Upper lobe of right lung (tissue), 1 donor: ENCODE measurements at regions not wholly inside any gene's neighbourhood (a gene's known extent, or its start where the extent isn't known, plus 50 kb on each side); places are given as distances from the start of the nearest gene placed in this dataset.
"Not testable (repeated sequence)": the region's sequence is repeated elsewhere in the genome, so short reads cannot be mapped to it uniquely, and the experiment has no call there.

ENCODE experiments used
- ATAC-seq: fragments of 200-7000 bp; cut with Tn5 transposase; one replicate; pipeline ENCODE4 v1.9.1; 2020; ENCODE audit warnings: mild to moderate bottlenecking, moderate library complexity
- DNase-seq: peaks from one replicate; pipeline ENCODE4 v3.0.0-alpha.2; 2020
- H3K27ac ChIP-seq: fragments of 200-600 bp; one replicate; pipeline ENCODE4 v1.8.0; 2022
- H3K27me3 ChIP-seq: fragments of 200-600 bp; one replicate; pipeline ENCODE4 v1.8.0; 2022; ENCODE audit warnings: mild to moderate bottlenecking
- H3K36me3 ChIP-seq: fragments of 200-600 bp; one replicate; pipeline ENCODE4 v1.8.0; 2022
- H3K4me1 ChIP-seq: fragments of 200-600 bp; one replicate; pipeline ENCODE4 v1.8.0; 2022
- H3K4me3 ChIP-seq: fragments of 200-600 bp; one replicate; pipeline ENCODE4 v1.8.0; 2022; ENCODE audit warnings: mild to moderate bottlenecking
- H3K9me3 ChIP-seq: fragments of 200-600 bp; one replicate; pipeline ENCODE4 v1.8.0; 2022
- intact Hi-C: fragments of 100-400 bp; cut with DNase I; formaldehyde crosslinking; loops from one replicate; pipeline ENCODE4 v1.11.0; 2022
- TF ChIP-seq, protein P1 (sequence below): fragments of 200-600 bp; IDR thresholded peaks from one replicate; pipeline ENCODE4 v1.8.0; 2022; ENCODE audit warnings: antibody characterized with exemption
- donor health status: DM: no; HTN: yes; CAD: no; lungs with severe emphysema.

DNA sequence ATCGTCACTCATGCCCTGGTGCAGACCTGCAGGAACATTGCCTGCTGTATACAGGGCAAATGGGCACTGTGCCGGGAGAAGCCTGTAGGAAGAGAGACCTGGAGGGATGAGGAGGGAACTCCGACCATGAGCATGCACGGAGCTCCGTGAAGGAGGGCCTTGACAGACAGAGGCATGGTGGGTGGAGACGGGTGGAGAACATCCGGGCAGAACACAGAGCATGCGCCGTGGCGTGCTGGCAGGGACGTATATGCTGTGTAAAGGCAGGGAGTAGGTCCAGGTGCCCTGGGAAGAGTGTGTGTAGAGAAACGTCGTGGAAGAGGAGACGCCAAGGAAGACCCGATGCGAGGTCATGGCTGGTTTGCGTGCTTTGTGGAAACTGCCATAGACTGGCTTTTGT lies 133.0 kb upstream of the FAN1 start:
- H3K36me3 ChIP-seq = no peaks in the 10 kb centered on the region
- H3K4me1 ChIP-seq = no peaks in the 10 kb centered on the region
- intact Hi-C loops = no loop called here
- no peak for DNase-seq
- no peak overlapping the region for H3K27ac ChIP-seq
- no peaks in the 10 kb centered on the region for H3K9me3 ChIP-seq
- H3K4me3 ChIP-seq = no peak overlapping the region
- no peak for ATAC-seq
- H3K27me3 ChIP-seq = no peaks in the 10 kb centered on the region
- TF ChIP-seq, protein P1, sequence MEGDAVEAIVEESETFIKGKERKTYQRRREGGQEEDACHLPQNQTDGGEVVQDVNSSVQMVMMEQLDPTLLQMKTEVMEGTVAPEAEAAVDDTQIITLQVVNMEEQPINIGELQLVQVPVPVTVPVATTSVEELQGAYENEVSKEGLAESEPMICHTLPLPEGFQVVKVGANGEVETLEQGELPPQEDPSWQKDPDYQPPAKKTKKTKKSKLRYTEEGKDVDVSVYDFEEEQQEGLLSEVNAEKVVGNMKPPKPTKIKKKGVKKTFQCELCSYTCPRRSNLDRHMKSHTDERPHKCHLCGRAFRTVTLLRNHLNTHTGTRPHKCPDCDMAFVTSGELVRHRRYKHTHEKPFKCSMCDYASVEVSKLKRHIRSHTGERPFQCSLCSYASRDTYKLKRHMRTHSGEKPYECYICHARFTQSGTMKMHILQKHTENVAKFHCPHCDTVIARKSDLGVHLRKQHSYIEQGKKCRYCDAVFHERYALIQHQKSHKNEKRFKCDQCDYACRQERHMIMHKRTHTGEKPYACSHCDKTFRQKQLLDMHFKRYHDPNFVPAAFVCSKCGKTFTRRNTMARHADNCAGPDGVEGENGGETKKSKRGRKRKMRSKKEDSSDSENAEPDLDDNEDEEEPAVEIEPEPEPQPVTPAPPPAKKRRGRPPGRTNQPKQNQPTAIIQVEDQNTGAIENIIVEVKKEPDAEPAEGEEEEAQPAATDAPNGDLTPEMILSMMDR = no peak

DNA sequence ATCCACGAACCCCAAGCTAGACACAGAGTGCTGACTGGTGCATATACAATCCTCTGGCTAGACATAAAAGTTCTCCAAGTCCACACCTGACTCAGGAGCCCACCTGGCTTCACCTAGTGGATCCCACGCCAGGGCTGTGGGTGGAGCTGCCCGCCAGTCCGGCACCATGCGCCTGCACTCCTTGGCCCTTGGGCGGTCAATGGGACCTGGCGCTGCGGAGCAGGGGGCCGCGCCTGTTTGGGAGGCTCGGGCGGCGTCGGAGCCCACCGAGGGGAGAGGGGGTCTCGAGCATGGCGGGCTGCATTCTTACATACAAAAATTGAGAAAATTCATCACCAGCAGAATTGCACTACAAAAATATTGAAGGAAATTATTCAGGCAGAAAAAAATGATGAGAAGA lies 120.7 kb upstream of the FAN1 start:
- H3K36me3 ChIP-seq = no peaks in the 10 kb centered on the region
- H3K27ac ChIP-seq = no peak overlapping the region
- H3K27me3 ChIP-seq = no peaks in the 10 kb centered on the region
- TF ChIP-seq, protein P1 = no peak
- no peak overlapping the region for H3K4me3 ChIP-seq
- no peak for DNase-seq
- no peak for ATAC-seq
- intact Hi-C loops = no loop called here
- H3K4me1 ChIP-seq = no peaks in the 10 kb centered on the region
- no peaks in the 10 kb centered on the region for H3K9me3 ChIP-seq

DNA sequence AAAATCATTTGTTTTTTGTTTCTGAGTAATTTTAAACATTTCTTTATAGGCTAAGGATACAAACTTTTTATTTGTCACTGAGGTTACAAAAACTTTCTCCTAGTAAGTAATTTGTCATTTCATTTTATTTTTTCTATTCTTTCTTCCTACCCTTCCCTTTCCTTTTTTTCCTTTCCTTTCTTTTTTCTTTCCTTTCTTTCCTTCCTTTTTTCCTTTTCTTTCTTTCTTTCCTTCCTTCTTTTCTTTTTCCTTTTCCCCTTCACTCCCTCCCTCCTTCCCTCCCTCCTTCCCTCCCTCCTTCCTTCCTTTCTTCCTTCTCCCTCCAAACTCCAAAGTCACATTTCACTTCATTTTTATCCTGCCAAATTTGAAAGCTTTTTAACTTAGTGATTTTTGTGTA lies 115.1 kb upstream of the FAN1 start:
- H3K4me3 ChIP-seq = no peak overlapping the region
- H3K9me3 ChIP-seq = no peaks in the 10 kb centered on the region
- H3K27ac ChIP-seq = no peak overlapping the region
- ATAC-seq (no peak), DNase-seq (no peak)
- intact Hi-C loops = no loop called here
- H3K4me1 ChIP-seq = no peaks in the 10 kb centered on the region
- TF ChIP-seq, protein P1 = no peak
- no peaks in the 10 kb centered on the region for H3K36me3 ChIP-seq
- no peaks in the 10 kb centered on the region for H3K27me3 ChIP-seq

DNA sequence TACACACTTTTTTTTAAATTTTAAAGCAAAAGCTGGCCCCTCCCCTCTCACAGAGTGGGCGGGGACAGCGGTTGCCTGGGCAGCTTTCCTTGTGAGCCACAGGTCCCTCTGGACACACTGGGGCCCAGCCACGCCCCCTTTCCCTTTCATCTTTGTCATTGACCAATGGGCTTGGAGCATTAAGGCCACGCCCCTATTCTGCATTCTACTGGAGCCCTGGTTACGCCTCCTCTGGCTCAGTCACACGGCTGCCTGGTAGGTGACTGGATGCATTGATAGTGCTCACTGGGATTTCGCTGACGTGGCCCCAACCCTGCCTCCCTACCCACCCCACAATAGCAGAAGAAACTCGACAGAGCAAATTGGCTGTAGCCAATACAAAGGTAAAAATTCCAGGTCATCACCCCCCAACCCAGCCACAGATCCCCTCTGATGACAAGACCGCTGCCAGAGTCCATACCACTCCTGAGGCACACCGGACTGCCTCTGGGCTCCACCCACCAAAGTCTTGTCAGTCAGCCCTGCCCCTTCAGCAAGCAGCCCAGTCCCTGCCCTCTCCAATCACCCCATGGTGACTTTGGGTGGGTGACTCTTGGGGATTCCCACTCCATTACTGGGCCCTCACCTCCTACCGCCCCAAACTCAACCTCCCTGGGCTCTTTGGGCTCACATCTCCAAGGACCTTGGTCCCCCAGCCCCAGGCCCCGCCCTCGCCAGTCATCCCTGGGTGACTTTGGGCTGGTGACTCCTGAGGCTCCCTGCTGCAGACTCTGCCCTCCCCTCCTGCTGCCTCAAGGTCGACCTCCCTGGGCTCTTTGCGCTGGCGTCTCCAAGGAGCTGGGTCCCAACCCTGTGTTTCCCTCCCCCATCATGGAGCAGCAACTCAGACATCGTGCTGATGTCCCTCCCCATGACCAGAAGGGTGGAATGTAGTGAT lies 112.2 kb upstream of the FAN1 start:
- H3K27ac ChIP-seq = no peak overlapping the region
- H3K9me3 ChIP-seq = no peaks in the 10 kb centered on the region
- ATAC-seq (no peak), DNase-seq (no peak)
- no peaks in the 10 kb centered on the region for H3K36me3 ChIP-seq
- H3K4me3 ChIP-seq = no peak overlapping the region
- H3K27me3 ChIP-seq = no peaks in the 10 kb centered on the region
- intact Hi-C loops = no loop called here
- no peaks in the 10 kb centered on the region for H3K4me1 ChIP-seq
- TF ChIP-seq, protein P1 = no peak

DNA sequence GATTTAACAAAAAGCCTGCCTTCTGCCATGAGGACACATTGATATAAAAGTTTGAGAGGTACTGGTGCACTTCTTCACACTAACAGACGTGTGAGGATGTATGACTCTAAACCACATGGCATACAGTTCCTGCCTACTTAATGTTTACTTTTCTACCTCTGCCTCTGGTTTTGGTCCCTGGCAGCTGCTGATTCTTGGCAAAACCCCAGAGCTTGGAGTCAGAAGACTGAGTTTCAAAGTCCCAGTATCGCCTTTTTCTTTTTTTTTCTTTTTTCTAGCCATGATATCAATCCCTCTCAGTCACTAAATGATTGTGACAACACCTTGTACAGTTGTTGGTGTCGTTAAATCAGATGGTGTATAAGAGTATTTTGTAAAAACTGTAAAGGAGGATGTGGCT lies 110.9 kb upstream of the FAN1 start:
- intact Hi-C loops, H3K27me3 ChIP-seq, H3K9me3 ChIP-seq, H3K4me3 ChIP-seq, ATAC-seq, DNase-seq, H3K4me1 ChIP-seq, H3K36me3 ChIP-seq, H3K27ac ChIP-seq: not testable (repeated sequence)

DNA sequence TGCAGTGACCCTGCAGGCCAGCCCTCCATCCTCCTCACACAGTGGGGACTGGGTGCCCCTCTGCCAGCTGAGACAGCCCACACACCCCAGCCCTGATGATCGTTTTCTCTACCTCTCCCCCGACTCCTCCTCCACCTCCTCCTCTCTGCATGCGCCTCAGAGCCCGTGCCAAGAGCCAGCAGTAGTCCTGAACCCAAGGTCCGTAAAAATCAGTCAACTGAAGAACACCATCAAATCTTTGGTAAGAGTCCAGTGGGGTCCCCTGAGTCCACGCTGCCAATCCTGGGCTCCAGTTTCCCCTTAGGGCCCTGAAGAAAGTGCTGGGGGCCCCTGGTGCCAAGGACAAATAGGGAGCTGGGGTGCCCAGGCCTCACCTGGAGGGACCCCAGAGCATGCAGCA lies 109.3 kb upstream of the FAN1 start:
- Histone ChIP-seq H3K4me3 (no peak overlapping the region), H3K27me3 (no peaks in the 10 kb centered on the region), H3K36me3 (no peaks in the 10 kb centered on the region), H3K9me3 (no peaks in the 10 kb centered on the region), H3K27ac (no peak overlapping the region), H3K4me1 (no peaks in the 10 kb centered on the region)
- no peak for ATAC-seq
- TF ChIP-seq, protein P1 = no peak
- intact Hi-C loops = no loop called here
- no peak for DNase-seq
